ENCODE measurements at regions not wholly inside any gene's neighbourhood (a gene's known extent, or its start where the extent isn't known, plus 50 kb on each side); places are given as distances from the start of the nearest gene placed in this dataset.

DNA sequence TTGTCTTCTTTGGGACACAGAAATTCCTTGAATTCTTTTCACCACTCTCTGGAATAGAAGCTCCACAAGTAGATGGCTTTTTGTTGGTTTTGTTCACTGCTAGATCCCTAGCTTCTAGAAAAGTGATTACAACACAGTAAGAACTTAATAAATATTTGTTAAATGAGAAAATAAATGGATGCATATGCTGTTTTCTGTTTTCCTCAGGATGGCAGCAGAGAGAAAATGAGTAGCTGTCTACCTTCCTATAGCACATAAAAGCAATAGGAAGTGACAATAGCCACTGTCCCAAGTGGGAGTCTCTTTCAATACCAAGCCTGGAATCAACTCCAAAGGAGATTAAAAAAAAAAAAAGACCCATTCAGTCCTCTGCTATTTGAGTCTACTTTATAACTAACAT is 100.6 kb upstream of the NREP start:
- Histone ChIP-seq H3K36me3 (no peaks in the 10 kb centered on the region), H3K27ac (no peak overlapping the region), H3K4me1 (no peaks in the 10 kb centered on the region), H3K27me3 (no peaks in the 10 kb centered on the region), H3K9me3 (no peaks in the 10 kb centered on the region), H3K4me3 (no peak overlapping the region)
- no peak for TF ChIP-seq POLR2A (IDR thresholded peaks at IDR 0.05)
- TF ChIP-seq, protein P1, sequence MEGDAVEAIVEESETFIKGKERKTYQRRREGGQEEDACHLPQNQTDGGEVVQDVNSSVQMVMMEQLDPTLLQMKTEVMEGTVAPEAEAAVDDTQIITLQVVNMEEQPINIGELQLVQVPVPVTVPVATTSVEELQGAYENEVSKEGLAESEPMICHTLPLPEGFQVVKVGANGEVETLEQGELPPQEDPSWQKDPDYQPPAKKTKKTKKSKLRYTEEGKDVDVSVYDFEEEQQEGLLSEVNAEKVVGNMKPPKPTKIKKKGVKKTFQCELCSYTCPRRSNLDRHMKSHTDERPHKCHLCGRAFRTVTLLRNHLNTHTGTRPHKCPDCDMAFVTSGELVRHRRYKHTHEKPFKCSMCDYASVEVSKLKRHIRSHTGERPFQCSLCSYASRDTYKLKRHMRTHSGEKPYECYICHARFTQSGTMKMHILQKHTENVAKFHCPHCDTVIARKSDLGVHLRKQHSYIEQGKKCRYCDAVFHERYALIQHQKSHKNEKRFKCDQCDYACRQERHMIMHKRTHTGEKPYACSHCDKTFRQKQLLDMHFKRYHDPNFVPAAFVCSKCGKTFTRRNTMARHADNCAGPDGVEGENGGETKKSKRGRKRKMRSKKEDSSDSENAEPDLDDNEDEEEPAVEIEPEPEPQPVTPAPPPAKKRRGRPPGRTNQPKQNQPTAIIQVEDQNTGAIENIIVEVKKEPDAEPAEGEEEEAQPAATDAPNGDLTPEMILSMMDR (IDR thresholded peaks at IDR 0.05) = no peak
- intact Hi-C loops (cut with DNase I) = no loop called here
- DNase-seq = no peak

- DNase-seq = no peak
- no peaks in the 10 kb centered on the region for H3K27me3 ChIP-seq
- no peak overlapping the region for H3K27ac ChIP-seq
- WGBS, 2 donors = 81 to 86% methylated on average over 5 of the region's 5 CpGs
- no peak for TF ChIP-seq POLR2A (IDR thresholded peaks at IDR 0.05)
- TF ChIP-seq, protein P1 (IDR thresholded peaks at IDR 0.05) = no peak
- no peaks in the 10 kb centered on the region for H3K9me3 ChIP-seq
- intact Hi-C loops (cut with DNase I) = no loop called here
- no peaks in the 10 kb centered on the region for H3K36me3 ChIP-seq
- no peaks in the 10 kb centered on the region for H3K4me1 ChIP-seq
- no peak overlapping the region for H3K4me3 ChIP-seq
Measured at GRCh38 chr5:111856876-111857466, 100.0 kb upstream of the NREP start.

DNA sequence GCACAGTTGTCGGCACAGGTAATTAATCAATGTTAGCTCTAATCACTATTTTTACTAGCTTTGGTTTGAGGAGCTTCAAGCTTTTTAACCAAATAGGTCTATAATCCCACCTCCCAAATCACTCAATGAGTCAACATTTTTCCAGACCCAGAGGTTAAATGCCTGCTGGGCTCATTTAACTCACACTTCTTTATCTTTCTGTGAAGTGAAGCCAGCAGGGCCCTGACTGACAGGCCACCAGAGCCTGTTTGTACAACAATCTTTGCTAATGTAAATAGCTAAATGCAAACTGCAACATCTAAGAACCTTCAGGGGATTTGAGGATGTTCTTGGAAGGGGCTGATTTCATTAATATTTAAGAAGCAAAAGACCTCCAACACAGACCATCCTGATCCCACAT is 98.4 kb upstream of the NREP start:
- Histone ChIP-seq H3K36me3 (no peaks in the 10 kb centered on the region), H3K4me1 (no peaks in the 10 kb centered on the region), H3K4me3 (no peak overlapping the region), H3K27ac (no peak overlapping the region), H3K27me3 (no peaks in the 10 kb centered on the region), H3K9me3 (no peaks in the 10 kb centered on the region)
- intact Hi-C loops (cut with DNase I) = no loop called here
- WGBS, 2 donors = 39 to 50% methylated on average over 1 of the region's 1 CpG
- TF ChIP-seq POLR2A (IDR thresholded peaks at IDR 0.05) = no peak
- TF ChIP-seq, protein P1 (IDR thresholded peaks at IDR 0.05) = no peak
- no peak for DNase-seq

DNA sequence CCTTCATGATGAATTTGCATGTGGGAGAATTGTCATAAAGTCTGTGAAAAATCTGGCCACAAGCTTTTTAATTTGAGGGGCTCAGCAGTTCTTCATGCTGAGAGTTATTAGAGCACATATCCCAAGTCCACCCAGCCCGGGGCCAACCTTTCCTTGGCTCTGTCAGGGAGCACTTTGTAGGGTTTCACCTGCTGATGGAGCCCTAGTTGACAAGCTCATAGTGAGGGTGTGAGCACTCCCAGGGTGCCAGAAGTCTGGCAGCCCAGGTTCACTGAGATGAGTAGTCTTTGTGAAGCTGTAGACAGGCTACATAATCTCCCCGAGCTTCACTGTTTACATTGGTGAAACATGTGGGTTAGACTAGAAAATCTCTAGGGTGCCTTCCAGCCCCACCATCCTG is 97.2 kb upstream of the NREP start:
- WGBS, 2 donors = 21 to 31% methylated on average over 2 of the region's 2 CpGs
- Histone ChIP-seq H3K9me3 (no peaks in the 10 kb centered on the region), H3K27me3 (no peaks in the 10 kb centered on the region), H3K36me3 (no peaks in the 10 kb centered on the region), H3K4me1 (no peaks in the 10 kb centered on the region), H3K4me3 (no peak overlapping the region), H3K27ac (no peak overlapping the region)
- TF ChIP-seq, protein P1 (IDR thresholded peaks at IDR 0.05) = no peak
- no peak for TF ChIP-seq POLR2A (IDR thresholded peaks at IDR 0.05)
- intact Hi-C loops (cut with DNase I) = no loop called here
- no peak for DNase-seq

DNA sequence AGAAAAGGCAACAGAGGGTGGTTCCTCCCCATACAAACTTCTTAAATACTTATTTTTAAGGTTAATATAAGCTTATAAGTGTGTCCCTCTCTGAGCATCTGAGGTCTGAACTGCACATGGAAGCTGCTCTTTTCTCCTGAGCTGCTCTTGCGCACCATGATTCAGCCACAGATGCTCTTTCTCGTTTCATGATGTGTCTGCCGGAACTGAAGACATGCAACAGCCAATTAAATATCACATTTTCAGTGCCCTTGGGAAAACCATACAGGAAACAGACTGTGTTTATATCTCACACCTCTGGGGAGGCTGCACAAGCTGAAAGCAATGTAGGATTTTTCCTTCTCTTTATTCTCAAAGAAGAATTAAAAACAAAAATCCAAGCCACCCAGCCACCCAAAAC is 96.8 kb upstream of the NREP start:
- no peak overlapping the region for H3K4me3 ChIP-seq
- no peaks in the 10 kb centered on the region for H3K4me1 ChIP-seq
- no peaks in the 10 kb centered on the region for H3K9me3 ChIP-seq
- TF ChIP-seq POLR2A (IDR thresholded peaks at IDR 0.05) = no peak
- TF ChIP-seq, protein P1 (IDR thresholded peaks at IDR 0.05) = no peak
- WGBS, 2 donors = 60 to 74% methylated on average over 3 of the region's 3 CpGs
- no peaks in the 10 kb centered on the region for H3K36me3 ChIP-seq
- DNase-seq = no peak
- H3K27ac ChIP-seq = no peak overlapping the region
- intact Hi-C loops (cut with DNase I) = no loop called here
- no peaks in the 10 kb centered on the region for H3K27me3 ChIP-seq

Measured in esophagus squamous epithelium (tissue), 5 donors.